ENCODE measurements at regions not wholly inside any gene's neighbourhood (a gene's known extent, or its start where the extent isn't known, plus 50 kb on each side); places are given as distances from the start of the nearest gene placed in this dataset.
A peak's percentile ranks its signal among the peaks of the same experiment; 100 is the strongest.

- Histone ChIP-seq H3K4me3 (ENCODE audit: low read depth, low read length, poor library complexity, severe bottlenecking) (no peak overlapping the region), H3K27ac (ENCODE audit: low read depth, low read length, poor library complexity, severe bottlenecking) (no peak overlapping the region), H3K27me3 (replicated peaks; ENCODE audit: insufficient read depth, low read depth, low read length, poor library complexity) (no peaks in the 10 kb centered on the region), H3K4me1 (ENCODE audit: insufficient read depth, low read length, poor library complexity, severe bottlenecking) (peaks cover 3% of the 10 kb centered on the region), H3K36me3 (ENCODE audit: insufficient read depth, low read length, poor library complexity, severe bottlenecking) (no peaks in the 10 kb centered on the region), H3K9me3 (ENCODE audit: low read depth, low read length, poor library complexity, severe bottlenecking) (no peaks in the 10 kb centered on the region)
- ChIA-PET POLR2A (ENCODE audit: low non-redundant PET) (no interaction called here), CTCF (no interaction called here)
- no peak for DNase-seq (ENCODE audit: low spot score)
- intact Hi-C loops (cut with micrococcal nuclease; ENCODE audit: unreplicated experiment): no loop called here
- TF ChIP-seq CTCF (conservative IDR thresholded peaks at IDR 0.05; ENCODE audit: low read depth, low read length) (no peak), EZH2 (IDR thresholded peaks at IDR 0.05; ENCODE audit: borderline replicate concordance, low read depth, low read length, poor library complexity, severe bottlenecking) (no peak)
- BruUV-seq (replicated peaks): no TSS peak
Measured at GRCh38 chr13:90797335-90797734, 550.2 kb upstream of the MIR17HG start.

GRCh38 chr13:90798381-90798780 lies 549.1 kb upstream of the MIR17HG start:
- BruUV-seq (replicated peaks): no TSS peak
- ChIA-PET POLR2A (ENCODE audit: low non-redundant PET) (no interaction called here), CTCF (no interaction called here)
- TF ChIP-seq CTCF (conservative IDR thresholded peaks at IDR 0.05; ENCODE audit: low read depth, low read length): no peak
- TF ChIP-seq EZH2 (IDR thresholded peaks at IDR 0.05; ENCODE audit: borderline replicate concordance, low read depth, low read length, poor library complexity, severe bottlenecking): no peak
- Histone ChIP-seq H3K4me1 (ENCODE audit: insufficient read depth, low read length, poor library complexity, severe bottlenecking) (peaks cover 3% of the 10 kb centered on the region), H3K4me3 (ENCODE audit: low read depth, low read length, poor library complexity, severe bottlenecking) (no peak overlapping the region), H3K9me3 (ENCODE audit: low read depth, low read length, poor library complexity, severe bottlenecking) (no peaks in the 10 kb centered on the region), H3K27ac (ENCODE audit: low read depth, low read length, poor library complexity, severe bottlenecking) (no peak overlapping the region), H3K36me3 (ENCODE audit: insufficient read depth, low read length, poor library complexity, severe bottlenecking) (no peaks in the 10 kb centered on the region), H3K27me3 (replicated peaks; ENCODE audit: insufficient read depth, low read depth, low read length, poor library complexity) (no peaks in the 10 kb centered on the region)
- intact Hi-C loops (cut with micrococcal nuclease; ENCODE audit: unreplicated experiment): no loop called here
- DNase-seq (ENCODE audit: low spot score): no peak

- ChIA-PET CTCF (no interaction called here), POLR2A (ENCODE audit: low non-redundant PET) (no interaction called here)
- no peaks in the 10 kb centered on the region for H3K9me3 ChIP-seq (ENCODE audit: low read depth, low read length, poor library complexity, severe bottlenecking)
- H3K4me3 ChIP-seq (ENCODE audit: low read depth, low read length, poor library complexity, severe bottlenecking): no peak overlapping the region
- BruUV-seq (replicated peaks): no TSS peak
- H3K27me3 ChIP-seq (replicated peaks; ENCODE audit: insufficient read depth, low read depth, low read length, poor library complexity): no peaks in the 10 kb centered on the region
- peaks cover 3% of the 10 kb centered on the region for H3K4me1 ChIP-seq (ENCODE audit: insufficient read depth, low read length, poor library complexity, severe bottlenecking)
- TF ChIP-seq CTCF (conservative IDR thresholded peaks at IDR 0.05; ENCODE audit: low read depth, low read length): no peak
- peak; percentile 47 for DNase-seq (ENCODE audit: low spot score)
- intact Hi-C loops (cut with micrococcal nuclease; ENCODE audit: unreplicated experiment): no loop called here
- no peaks in the 10 kb centered on the region for H3K36me3 ChIP-seq (ENCODE audit: insufficient read depth, low read length, poor library complexity, severe bottlenecking)
- H3K27ac ChIP-seq (ENCODE audit: low read depth, low read length, poor library complexity, severe bottlenecking): no peak overlapping the region
Measured at GRCh38 chr13:90800082-90800746, 547.3 kb upstream of the MIR17HG start.

Data from A673 (cell line).